ENCODE measurements at regions not wholly inside any gene's neighbourhood (a gene's known extent, or its start where the extent isn't known, plus 50 kb on each side); places are given as distances from the start of the nearest gene placed in this dataset.

- POLR2A ChIA-PET, result no interaction called here
- H3K4me3 ChIP-seq (ENCODE audit: low read depth in 2 of 2, low read length in 1 of 2), result no peak overlapping the region
- H3K4me2 ChIP-seq, result no peak overlapping the region
- CTCF ChIA-PET, result no interaction called here
- no peaks in the 10 kb centered on the region for H3F3A ChIP-seq (replicated peaks; ENCODE audit: insufficient read depth)
- H3K27me3 ChIP-seq (ENCODE audit: insufficient read depth), result no peaks in the 10 kb centered on the region
- no peaks in the 10 kb centered on the region for H3K79me2 ChIP-seq (ENCODE audit: insufficient read depth)
- H2AFZ ChIP-seq (ENCODE audit: low read depth), result no peak overlapping the region
- H3K9me3 ChIP-seq, result no peaks in the 10 kb centered on the region
- H3K27ac ChIP-seq (ENCODE audit: low read depth in 2 of 2, low read length in 1 of 2), result no peak overlapping the region
- no peaks in the 10 kb centered on the region for H3K9me2 ChIP-seq
- peaks cover 0 to 16% of the 10 kb centered on the region in 2 experiments; a peak in 1 of 4 replicates for H3K4me1 ChIP-seq (ENCODE audit: control insufficient read depth in 1 of 2, insufficient read depth in 2 of 2, low read depth in 1 of 2, low read length in 1 of 2)
- no peaks in the 10 kb centered on the region for H4K20me1 ChIP-seq (ENCODE audit: insufficient read depth)
- 5% methylated on average over 4 of the region's 4 CpGs for WGBS (ENCODE audit: low lambda C conversion rate)
- DNase-seq, result no peak
- no peaks in the 10 kb centered on the region for H3K36me3 ChIP-seq (replicated peaks in 1 of 2; ENCODE audit: control insufficient read depth in 1 of 2, insufficient read depth in 2 of 2, low read length in 1 of 2)
- H3K9ac ChIP-seq, result no peak overlapping the region
- TF ChIP-seq GABPA (IDR thresholded peaks at IDR 0.05; ENCODE audit: low read depth) (no peak), YY1 (IDR thresholded peaks at IDR 0.05; ENCODE audit: low read depth) (no peak)
Measured at GRCh38 chr1:163583661-163584181, 262.0 kb downstream of the NUF2 start.

GRCh38 chr1:163585796-163586195 lies 264.0 kb downstream of the NUF2 start:
- POLR2A ChIA-PET, result no interaction called here
- Histone ChIP-seq H3K79me2 (ENCODE audit: insufficient read depth) (no peaks in the 10 kb centered on the region), H4K20me1 (ENCODE audit: insufficient read depth) (no peaks in the 10 kb centered on the region), H3K4me1 (ENCODE audit: control insufficient read depth in 1 of 2, insufficient read depth in 2 of 2, low read depth in 1 of 2, low read length in 1 of 2) (peaks cover 0 to 18% of the 10 kb centered on the region in 2 experiments; a peak in 1 of 4 replicates), H3K4me3 (ENCODE audit: low read depth in 2 of 2, low read length in 1 of 2) (no peak overlapping the region), H3K4me2 (no peak overlapping the region), H3K9me3 (no peaks in the 10 kb centered on the region), H3F3A (replicated peaks; ENCODE audit: insufficient read depth) (no peaks in the 10 kb centered on the region), H3K9me2 (no peaks in the 10 kb centered on the region), H3K36me3 (replicated peaks in 1 of 2; ENCODE audit: control insufficient read depth in 1 of 2, insufficient read depth in 2 of 2, low read length in 1 of 2) (no peaks in the 10 kb centered on the region), H3K27me3 (ENCODE audit: insufficient read depth) (no peaks in the 10 kb centered on the region), H2AFZ (ENCODE audit: low read depth) (no peak overlapping the region), H3K27ac (ENCODE audit: low read depth in 2 of 2, low read length in 1 of 2) (no peak overlapping the region), H3K9ac (no peak overlapping the region)
- 24% methylated on average over 3 of the region's 3 CpGs for WGBS (ENCODE audit: low lambda C conversion rate)
- no peak for DNase-seq
- TF ChIP-seq USF1 (IDR thresholded peaks at IDR 0.05; ENCODE audit: borderline replicate concordance, low read depth) (no peak), NRF1 (IDR thresholded peaks at IDR 0.05; ENCODE audit: low read depth, low read length) (no peak), GABPA (IDR thresholded peaks at IDR 0.05; ENCODE audit: low read depth) (no peak), SMC3 (IDR thresholded peaks at IDR 0.05; ENCODE audit: low read depth, low read length) (no peak), FOXM1 (IDR thresholded peaks at IDR 0.05; ENCODE audit: low read depth) (no peak), TAF1 (IDR thresholded peaks at IDR 0.05; ENCODE audit: borderline replicate concordance, low read depth, low read length) (no peak), ELF1 (IDR thresholded peaks at IDR 0.05) (no peak), CTCF (IDR thresholded peaks at IDR 0.05) (no peak), FOXJ3 (CRISPR knock-in tag; IDR thresholded peaks at IDR 0.05) (no peak), MXI1 (IDR thresholded peaks at IDR 0.05; ENCODE audit: low read depth, low read length) (no peak), NFIC (IDR thresholded peaks at IDR 0.05; ENCODE audit: borderline replicate concordance) (no peak), TCF12 (IDR thresholded peaks at IDR 0.05) (no peak), POLR2AphosphoS5 (IDR thresholded peaks at IDR 0.05; ENCODE audit: low read depth, low read length) (no peak), RFX5 (IDR thresholded peaks at IDR 0.05; ENCODE audit: low read length) (no peak)
- CTCF ChIA-PET, result no interaction called here

Measured in SK-N-SH (cell line).